DND-41 (cell line): ENCODE measurements at regions not wholly inside any gene's neighbourhood (a gene's known extent, or its start where the extent isn't known, plus 50 kb on each side); places are given as distances from the start of the nearest gene placed in this dataset.
"Not testable (repeated sequence)": the region's sequence is repeated elsewhere in the genome, so short reads cannot be mapped to it uniquely, and the experiment has no call there.

Source experiments
- ATAC-seq: fragments of 200-7000 bp; cut with Tn5 transposase; 3 replicates; pipeline ENCODE4 v1.9.1; 2021; ENCODE audit warnings: low read depth; ENCODE audit not compliant: insufficient read depth
- DNase-seq: peaks from one replicate; pipeline ENCODE4 v3.0.0-alpha.2; 2020
- H2AFZ ChIP-seq: 2 replicates; pipeline ENCODE4 v1.6.0; 2012; ENCODE audit warnings: low read depth, low read length
- H3K27ac ChIP-seq: 2 replicates; pipeline ENCODE4 v1.5.1; 2012; ENCODE audit warnings: low read length, inconsistent platforms
- H3K27me3 ChIP-seq: fragments of 200-600 bp; sonication (generic); 2 replicates; pipeline ENCODE4 v1.6.0; 2012; ENCODE audit warnings: low read length, mild to moderate bottlenecking, inconsistent platforms; ENCODE audit not compliant: insufficient read depth, poor library complexity
- H3K36me3 ChIP-seq: 2 replicates; pipeline ENCODE4 v1.5.1; 2012; ENCODE audit warnings: low read length, inconsistent platforms; ENCODE audit not compliant: insufficient read depth
- H3K4me1 ChIP-seq: 2 replicates; pipeline ENCODE4 v1.5.1; 2012; ENCODE audit warnings: mild to moderate bottlenecking, low read length; ENCODE audit not compliant: insufficient read depth
- H3K4me2 ChIP-seq: 2 replicates; pipeline ENCODE4 v1.6.0; 2012; ENCODE audit warnings: mild to moderate bottlenecking, moderate library complexity, low read length, inconsistent platforms; ENCODE audit not compliant: insufficient read depth
- H3K4me3 ChIP-seq, 2 experiments: fragments of 200-600 bp in 1 of 2; shearing (Covaris generic) in 1 of 2; 2 replicates each; pipeline ENCODE4 v1.5.1; 2012 to 2016; ENCODE audit warnings: inconsistent platforms in 2 of 2, low read length in 2 of 2, mild to moderate bottlenecking in 2 of 2, low read depth in 1 of 2, moderate library complexity in 1 of 2
- H3K79me2 ChIP-seq: 2 replicates; pipeline ENCODE4 v1.6.0; 2012; ENCODE audit warnings: low read length, inconsistent platforms; ENCODE audit not compliant: insufficient read depth
- H3K9ac ChIP-seq: 2 replicates; pipeline ENCODE4 v1.6.0; 2012; ENCODE audit warnings: low read depth, mild to moderate bottlenecking, inconsistent platforms, low read length, moderate library complexity
- H3K9me3 ChIP-seq: 2 replicates; pipeline ENCODE4 v1.5.1; 2012; ENCODE audit warnings: low read length, moderate library complexity, mild to moderate bottlenecking, inconsistent platforms; ENCODE audit not compliant: insufficient read depth, severe bottlenecking
- H4K20me1 ChIP-seq: 2 replicates; pipeline ENCODE4 v1.6.0; 2012; ENCODE audit warnings: low read length; ENCODE audit not compliant: insufficient read depth

DNA sequence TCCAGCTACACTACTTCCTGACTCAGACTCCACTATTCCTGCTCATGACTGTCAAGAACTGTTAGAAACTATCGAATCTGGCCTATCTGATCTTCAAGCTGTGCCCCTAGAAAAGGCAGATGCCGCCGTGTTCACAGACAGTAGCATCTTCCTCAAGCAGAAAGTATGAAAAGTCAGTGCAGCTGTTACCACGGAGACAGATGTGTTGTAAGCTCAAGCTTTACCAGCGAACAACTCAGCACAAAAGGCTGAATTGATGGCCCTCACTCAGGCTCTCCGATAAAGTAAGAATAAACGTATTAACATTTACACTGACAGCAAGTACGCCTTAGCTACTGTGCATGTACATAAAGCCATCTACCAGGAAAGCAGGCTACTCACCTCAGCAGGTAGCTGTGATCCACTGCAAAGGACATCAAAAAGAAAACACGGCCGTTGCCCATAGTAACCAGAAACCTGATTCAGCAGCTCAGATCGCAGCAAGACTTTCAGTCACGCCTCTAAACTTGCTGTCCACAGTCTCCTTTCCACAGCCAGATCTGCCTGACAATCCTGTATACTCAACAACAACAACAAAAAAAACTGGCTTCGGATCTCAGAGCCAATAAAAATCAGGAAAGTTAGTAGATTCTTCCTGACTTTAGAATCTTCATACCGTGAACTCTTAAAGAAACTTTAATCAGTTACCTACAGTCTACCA, 97.5 kb upstream of the FAM90A26 start:
- not testable (repeated sequence) for H3K4me1 ChIP-seq, H3K36me3 ChIP-seq, H3K9me3 ChIP-seq, DNase-seq, ATAC-seq, H3K4me2 ChIP-seq, H3K79me2 ChIP-seq, H3K27ac ChIP-seq, H3K4me3 ChIP-seq, H4K20me1 ChIP-seq, H3K27me3 ChIP-seq, H3K9ac ChIP-seq, H2AFZ ChIP-seq

DNA sequence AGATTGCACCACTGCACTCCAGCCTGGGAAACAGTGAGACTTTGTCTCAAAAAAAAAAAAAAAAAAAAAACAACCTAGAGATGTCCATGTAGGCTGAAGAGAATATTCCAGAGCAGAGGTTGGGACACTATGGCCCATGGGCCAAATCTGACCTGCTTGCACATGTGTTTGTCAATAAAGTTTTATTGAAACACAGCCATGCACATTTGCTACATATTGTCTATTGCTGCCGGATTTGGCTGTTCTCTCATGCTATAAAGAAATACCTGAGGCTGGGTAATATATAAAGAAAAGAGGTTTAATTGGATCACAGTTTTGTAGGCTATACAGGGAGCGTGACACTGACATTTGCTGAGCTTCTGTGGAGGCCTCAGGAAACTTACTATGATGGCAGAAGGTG, 102.3 kb upstream of the FAM90A26 start:
- not testable (repeated sequence) for H3K9ac ChIP-seq, H3K79me2 ChIP-seq, H3K36me3 ChIP-seq, H3K9me3 ChIP-seq, H2AFZ ChIP-seq, H3K4me1 ChIP-seq, ATAC-seq, H3K4me2 ChIP-seq, H3K27ac ChIP-seq, H3K27me3 ChIP-seq, H3K4me3 ChIP-seq, H4K20me1 ChIP-seq, DNase-seq

DNA sequence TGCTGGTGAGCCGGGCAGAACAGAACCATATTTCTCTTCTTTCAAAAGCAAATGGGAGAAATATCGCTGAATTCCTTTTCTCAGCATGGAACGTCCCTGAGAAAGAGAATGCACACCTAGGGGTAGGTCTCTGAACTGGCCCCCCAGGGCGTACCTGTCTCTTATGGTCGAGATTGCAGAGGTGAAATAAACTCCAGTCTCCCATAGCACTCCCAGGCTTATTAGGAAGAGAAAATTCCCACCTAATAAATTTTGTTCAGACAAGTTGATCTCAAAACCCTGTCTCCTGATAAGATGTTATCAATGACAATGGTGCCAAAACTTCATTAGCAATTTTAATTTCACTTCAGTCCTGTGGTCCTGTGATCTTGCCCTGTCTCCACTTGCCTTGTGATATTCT, 106.6 kb upstream of the FAM90A26 start:
- H3K9ac ChIP-seq, ATAC-seq, H3K27me3 ChIP-seq, DNase-seq, H3K79me2 ChIP-seq, H4K20me1 ChIP-seq, H3K4me3 ChIP-seq, H3K27ac ChIP-seq, H2AFZ ChIP-seq, H3K36me3 ChIP-seq, H3K4me2 ChIP-seq, H3K4me1 ChIP-seq, H3K9me3 ChIP-seq: not testable (repeated sequence)

DNA sequence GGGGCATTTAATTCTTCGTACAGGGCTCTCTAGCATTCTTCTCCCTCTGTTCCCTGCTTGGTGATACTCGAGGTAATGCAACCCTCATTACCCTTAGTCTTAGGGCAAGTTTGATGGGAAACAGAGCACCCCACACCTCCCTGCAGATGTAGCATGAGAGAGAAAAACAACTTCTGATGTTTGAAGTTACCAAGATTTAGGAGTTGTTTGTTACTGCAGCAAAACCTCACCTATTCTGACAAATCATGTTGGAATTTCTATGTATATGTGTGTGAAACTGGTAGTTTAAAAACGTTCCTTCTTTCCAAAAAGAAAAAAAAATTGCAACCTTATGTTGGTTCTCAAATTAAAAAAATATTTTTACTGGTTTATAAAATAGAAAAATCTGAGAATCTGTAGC, 145.3 kb upstream of the FAM90A26 start:
- not testable (repeated sequence) for ATAC-seq, H3K4me2 ChIP-seq, H3K4me3 ChIP-seq, H3K79me2 ChIP-seq, H2AFZ ChIP-seq, H3K4me1 ChIP-seq, H3K36me3 ChIP-seq, H4K20me1 ChIP-seq, H3K9me3 ChIP-seq, H3K27ac ChIP-seq, H3K27me3 ChIP-seq, H3K9ac ChIP-seq, DNase-seq

DNA sequence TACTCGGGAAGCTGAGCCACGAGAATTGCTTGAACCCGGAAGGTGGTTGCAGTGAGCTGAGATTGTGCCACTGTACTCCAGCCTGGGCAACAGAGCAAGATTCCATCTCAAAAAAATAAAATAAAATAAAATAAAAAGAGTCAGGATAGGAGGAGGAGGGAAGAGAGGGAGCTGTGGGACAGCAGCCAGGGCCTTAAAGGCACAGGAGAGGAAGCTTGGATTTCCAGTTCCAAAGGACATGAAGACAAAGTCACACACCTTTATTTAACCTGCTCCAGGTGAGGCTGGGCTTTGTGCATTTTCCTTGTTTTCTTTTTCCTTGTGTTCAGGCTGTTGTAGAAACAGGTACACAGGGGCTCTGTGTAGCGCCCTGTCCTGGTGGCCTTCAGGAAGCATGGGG, 138.2 kb upstream of the HMX1 start:
- not testable (repeated sequence) for H3K4me2 ChIP-seq, H2AFZ ChIP-seq, H3K27me3 ChIP-seq, H3K4me3 ChIP-seq, H3K79me2 ChIP-seq, DNase-seq, H3K9ac ChIP-seq, H3K27ac ChIP-seq, H3K36me3 ChIP-seq, H3K9me3 ChIP-seq, H4K20me1 ChIP-seq, H3K4me1 ChIP-seq, ATAC-seq

DNA sequence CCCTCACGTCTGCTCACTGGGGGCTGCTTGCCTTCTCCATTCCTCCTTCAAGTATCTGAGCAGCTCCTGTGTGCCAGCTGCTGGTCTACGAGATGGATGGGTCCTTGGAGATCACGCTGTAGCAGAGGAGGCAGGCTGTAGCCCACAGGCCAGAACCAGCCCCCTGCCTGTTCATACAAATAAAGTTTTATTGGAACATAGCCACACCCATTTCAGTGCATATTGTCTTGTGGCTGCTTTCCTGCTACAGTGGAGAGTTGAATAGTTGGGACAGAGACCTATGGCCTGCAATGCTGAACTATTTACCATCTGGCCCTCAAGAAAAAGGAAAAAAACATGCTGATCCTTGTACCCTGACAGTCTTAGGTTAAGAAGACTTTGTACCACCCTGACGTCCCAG, 136.8 kb upstream of the HMX1 start:
- ATAC-seq = not testable (repeated sequence)

DNA sequence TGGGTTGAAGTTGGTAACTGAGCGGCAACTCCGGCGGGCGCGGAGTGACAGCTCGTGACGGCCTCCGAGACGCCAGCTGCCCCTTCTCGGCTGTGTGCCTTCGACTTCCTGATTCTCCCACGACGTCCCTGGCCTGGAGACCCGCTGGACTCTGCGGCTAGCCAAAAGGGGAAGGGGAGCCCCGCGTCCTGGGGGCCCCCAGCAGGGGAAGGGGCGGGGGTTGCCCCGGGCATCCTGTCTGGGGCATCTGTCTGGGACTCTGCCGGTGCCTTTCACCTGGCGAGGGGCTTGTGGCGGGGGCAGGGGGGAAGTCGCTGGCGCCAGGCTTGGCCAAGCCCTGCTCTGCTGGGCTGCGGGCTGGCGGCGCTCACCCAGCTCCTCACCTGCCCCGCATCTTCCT, 129.5 kb upstream of the HMX1 start:
- H3K4me2 ChIP-seq = not testable (repeated sequence)

More for the DNA sequence above, 136.8 kb upstream of the HMX1 start:
- not testable (repeated sequence) for H3K9me3 ChIP-seq, H3K79me2 ChIP-seq, H3K27me3 ChIP-seq, H2AFZ ChIP-seq, H3K4me2 ChIP-seq, DNase-seq, H3K27ac ChIP-seq, H3K4me1 ChIP-seq, H3K9ac ChIP-seq, H4K20me1 ChIP-seq, H3K4me3 ChIP-seq, H3K36me3 ChIP-seq

More for the DNA sequence above, 129.5 kb upstream of the HMX1 start:
- H3K79me2 ChIP-seq, H3K27ac ChIP-seq, H3K27me3 ChIP-seq, H3K9ac ChIP-seq, H3K9me3 ChIP-seq, DNase-seq, H2AFZ ChIP-seq, H3K4me1 ChIP-seq, ATAC-seq, H4K20me1 ChIP-seq, H3K36me3 ChIP-seq, H3K4me3 ChIP-seq: not testable (repeated sequence)
